Stimulated activated CD8-positive, alpha-beta memory T cell treated with anti-CD3 and anti-CD28 coated beads, Interleukin-7, amount 100 ng/mL, for 1 hour (primary cell): ENCODE measurements at regions not wholly inside any gene's neighbourhood (a gene's known extent, or its start where the extent isn't known, plus 50 kb on each side); places are given as distances from the start of the nearest gene placed in this dataset.

ENCODE experiments used
- DNase-seq, 2 donors: peaks; one replicate each; pipeline ENCODE4 v3.0.0-alpha.2; 2020; ENCODE audit warnings: low read depth in 2 of 2

DNA sequence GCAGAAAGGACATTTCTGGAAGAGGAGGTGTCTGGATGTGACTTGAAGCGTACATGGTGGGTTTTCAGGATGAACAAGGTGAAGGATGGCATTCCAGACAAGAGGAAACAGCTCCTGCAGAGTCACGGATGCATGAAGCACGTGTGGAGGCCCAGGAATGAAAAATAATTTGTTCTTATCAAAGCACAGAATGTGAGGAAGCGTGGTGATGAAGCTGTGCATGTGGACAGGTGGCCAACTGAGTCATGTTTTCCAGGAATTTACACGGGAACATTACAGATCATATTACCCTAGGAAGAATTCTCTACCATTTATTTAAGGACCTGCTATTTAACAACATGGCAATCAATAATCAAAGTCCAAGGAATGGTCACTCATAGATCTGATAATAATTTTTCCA, 413.2 kb upstream of the KLF6 start:
- DNase-seq, result no peak

DNA sequence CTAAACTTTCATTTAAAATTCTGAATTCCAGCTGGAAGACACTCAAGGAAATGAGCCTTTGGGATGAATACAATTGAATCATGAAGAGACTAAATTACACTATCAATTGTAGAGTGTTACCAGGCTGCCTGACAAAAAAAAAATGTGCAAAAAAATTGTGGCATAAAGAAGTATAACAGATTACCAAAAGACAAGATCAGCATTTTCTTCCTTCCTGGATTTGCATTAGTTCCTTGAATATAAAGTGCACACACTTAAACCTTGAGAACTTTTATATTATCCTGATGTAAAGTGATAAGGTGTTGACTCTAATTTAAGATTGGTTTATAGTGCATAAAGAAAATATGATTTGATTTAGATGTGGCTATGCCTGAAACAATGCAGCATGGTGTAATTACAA, 412.7 kb upstream of the KLF6 start:
- DNase-seq, result no peak

DNA sequence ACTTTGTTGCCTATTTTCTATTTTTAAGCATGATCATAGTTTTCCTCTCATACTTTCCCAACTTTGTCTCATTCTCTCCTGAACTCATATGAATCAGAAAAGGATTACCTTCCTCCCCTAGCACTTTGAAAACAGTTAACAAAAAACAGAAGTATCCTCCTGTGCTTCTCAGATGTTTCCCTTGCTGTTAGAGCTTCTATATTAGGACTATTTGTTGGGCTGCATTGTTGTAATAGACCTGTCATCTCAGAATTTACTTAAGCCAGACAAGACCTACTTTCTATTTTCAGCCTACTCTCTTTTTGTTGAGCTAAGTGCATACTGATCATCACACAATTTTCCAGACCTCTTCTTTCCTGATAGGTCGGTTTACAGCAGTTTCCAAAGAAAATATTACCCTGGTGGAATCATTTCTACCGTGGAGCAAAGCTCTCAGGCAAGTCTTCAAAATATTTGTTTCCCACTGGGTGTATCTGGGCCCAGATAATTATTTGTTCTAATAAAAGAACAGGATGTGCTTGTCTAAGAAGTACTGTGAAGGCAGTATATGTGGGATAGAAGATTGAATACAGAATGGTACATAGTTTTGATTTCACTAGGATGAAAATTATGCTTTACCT, 411.9 kb upstream of the KLF6 start:
- no peak for DNase-seq

DNA sequence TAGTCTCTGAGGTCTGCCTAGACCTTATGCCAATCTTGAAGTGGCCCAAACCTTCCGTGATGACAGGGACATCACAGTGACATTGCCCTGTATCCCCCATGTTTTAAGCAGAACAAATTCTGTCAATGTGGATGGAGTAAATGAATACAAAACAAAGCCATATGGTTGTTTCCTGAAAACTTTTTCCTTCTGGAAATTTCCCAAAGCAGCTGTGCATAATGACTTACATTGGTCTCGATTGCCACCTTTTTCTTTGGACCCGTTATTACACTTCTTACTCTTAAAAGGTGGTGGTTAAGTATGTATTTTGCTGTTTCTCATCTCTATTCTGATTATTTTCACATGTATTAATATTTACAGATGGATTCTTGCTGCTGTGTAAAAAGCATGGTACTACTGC, 411.2 kb upstream of the KLF6 start:
- DNase-seq, result no peak

DNA sequence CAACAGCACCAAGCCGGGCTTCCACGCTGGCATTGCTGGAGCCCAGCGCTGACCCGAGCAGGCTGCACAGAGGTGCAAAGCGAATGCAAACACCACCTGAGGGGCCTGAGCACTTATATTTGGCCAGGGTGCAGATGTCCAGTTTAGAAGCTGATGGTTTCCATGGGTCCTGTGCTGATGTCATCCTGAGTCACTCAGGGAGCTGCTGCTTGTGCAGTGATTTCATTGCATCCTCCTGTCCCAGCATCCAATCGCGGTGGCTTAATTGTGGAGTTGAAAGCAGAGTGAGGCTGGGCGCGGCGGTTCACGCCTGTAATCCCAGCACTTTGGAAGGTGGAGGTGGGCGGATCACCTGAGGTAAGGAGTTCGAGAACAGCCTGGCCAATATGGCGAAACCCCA, 410.2 kb upstream of the KLF6 start:
- DNase-seq, result no peak

DNA sequence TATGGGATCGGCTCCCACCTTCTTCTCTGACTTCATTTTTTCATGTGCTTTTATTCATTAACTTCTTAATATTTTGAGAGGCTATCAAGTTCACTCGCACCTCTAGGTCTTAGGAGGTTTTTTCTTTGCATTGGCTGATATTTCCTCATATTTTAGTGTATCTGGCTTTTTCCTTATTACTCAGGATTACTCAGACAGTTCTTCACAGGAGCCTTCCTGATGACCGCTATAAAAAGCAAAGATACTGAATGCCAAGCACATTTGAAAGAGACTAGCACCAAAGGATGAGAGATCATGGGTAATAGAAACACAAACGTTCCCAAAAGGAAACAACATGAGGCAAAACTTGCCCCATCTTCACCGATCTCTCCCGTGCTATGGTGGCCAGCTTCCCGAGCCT, 409.2 kb upstream of the KLF6 start:
- DNase-seq, result no peak

DNA sequence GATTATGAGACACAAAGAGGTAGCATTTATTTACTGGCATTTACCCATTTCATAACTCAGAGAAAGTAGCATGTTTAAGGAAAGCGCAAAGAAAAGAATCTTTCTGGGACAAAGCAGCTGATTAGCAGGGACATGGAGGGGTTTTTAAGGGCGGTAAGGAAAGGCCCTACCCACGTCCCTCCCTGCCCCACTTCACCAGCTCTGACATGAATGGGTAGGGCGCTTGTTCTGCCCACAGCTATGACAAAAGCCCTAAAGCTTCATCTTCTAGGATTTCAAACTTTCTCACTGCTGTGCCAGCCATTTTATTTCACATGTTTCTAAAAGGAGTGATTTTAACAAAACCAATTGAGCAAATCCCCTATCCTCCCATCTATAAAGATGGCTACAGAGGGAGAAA, 406.9 kb upstream of the KLF6 start:
- DNase-seq, result no peak

DNA sequence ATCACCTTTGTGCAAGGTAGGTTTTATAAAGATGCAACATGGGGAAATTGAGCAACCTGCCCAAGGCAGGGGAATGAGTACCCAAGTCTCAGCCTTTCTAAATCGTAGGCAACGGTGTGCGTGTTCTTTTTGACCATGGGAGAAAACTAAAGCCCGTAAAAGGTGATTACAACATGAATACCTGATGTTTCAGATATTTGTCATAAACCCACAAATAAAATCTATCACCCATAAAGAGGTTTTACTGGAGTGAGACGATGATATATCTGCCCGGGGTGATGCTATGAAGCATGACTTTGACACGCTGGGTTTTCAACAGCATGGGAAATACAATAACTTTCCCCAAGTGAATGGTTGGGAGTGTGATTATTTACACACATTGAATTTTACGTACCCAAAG, 406.3 kb upstream of the KLF6 start:
- DNase-seq, result no peak

DNA sequence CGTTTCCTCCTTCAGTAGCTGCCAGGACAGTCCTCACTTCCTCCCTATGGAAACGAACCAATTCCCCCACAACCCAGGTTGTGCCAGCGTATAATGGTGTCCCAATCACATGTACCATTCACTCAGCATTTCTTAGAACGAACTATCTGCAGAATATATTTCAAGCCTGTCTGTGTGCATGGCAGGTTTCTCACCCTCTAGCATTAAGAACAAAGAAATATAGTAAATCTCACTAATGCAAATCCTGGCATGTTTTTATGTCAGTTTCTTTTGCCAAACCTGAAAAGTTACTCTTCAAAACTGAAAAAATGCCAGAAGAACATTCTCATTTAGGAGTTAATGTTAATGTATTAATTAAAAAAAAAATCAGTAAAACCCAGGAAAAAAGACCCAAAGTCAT, 405.9 kb upstream of the KLF6 start:
- no peak for DNase-seq

DNA sequence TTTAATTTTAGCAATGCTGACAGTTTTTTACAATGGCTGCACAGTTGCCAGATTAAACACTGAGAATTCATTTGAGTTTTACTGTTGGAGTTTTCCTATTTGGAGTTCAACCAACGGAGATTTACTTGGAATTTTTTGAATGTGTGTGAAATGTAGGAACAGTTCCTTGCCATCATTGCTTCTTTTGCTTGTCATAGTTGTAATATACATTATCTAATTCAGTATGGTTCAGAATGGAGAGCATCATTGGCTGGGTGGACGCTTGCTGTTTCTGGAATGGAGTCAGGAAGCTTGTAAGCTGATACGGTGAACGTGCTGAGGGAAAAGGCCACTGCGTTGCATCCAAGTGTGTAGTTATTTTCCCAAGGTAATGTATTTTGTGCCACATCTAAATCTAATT, 404.3 kb upstream of the KLF6 start:
- no peak for DNase-seq

DNA sequence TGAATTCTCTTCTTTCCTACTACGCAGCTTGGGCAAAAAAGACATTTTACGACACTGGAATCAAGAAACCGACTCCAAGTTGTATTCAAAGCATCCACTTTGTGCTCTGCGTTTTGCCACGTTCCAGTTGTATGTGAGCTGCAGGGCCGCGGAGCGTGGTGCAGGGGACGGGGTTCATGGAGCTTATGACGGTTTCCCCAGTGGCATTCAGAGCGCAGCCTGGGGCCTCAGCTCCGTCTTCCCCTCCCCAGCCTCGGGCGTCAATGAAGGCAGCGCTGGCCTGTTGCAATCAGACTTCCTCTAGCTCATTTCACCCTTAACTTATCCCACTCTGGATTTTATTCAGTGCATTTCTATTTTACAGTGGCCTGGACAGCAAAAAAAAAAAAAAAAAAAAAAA, 403.4 kb upstream of the KLF6 start:
- DNase-seq, result no peak

DNA sequence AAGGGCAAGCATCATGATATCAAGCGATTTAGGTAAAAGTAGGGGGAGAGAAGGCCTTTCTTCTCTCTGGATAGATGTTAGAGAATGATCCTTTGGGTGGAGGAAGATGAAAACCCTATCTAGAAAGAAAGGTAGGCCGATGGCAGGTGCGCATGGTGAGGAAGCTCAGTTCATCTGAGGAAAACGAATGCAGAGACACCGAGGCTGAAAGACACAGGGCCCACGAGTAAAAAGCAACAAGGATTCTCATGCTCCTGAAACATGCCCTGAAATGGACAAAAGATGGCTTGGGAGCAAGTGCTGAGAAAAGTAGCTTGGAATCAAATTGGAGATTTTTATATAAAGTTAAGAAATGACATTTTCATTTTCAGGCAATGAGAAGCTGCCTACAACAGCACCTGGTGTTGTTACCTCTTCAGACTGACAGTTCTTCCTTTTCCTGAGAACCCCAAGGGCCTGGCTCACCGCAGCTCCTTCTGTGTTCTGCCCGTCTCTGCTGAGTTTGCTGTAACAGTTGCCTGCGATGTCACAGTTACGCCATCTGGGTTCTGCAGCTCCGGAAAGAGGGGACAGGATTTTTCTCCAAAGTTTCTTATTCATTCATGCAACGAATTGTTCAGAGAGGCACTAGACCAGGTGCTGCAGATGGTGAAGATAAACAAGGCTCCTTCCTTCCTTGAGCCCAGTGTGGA, 402.0 kb upstream of the KLF6 start:
- no peak for DNase-seq

DNA sequence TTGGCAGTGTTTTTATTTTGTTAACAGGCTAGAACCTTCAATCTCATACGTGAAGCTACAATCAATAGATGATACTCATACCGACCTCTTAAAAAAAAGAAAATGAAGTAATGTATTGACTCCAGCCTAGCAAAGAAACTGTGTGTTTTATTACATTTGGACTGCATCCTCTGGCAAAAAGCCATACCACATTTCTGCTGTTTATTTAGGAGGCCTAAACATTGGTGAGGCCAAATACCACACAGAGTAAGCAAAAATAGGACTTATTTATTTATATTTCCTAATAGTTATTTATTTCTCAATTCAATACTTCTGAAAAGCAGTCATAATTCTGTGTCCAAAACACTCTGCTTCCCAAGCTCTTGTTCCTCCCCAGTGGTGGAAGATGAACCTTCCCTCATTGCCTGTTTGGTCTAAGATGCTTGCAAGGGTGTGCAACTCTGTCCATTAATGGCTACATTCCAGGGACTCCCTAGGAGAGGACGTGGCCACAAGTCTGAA, 398.8 kb upstream of the KLF6 start:
- no peak for DNase-seq

DNA sequence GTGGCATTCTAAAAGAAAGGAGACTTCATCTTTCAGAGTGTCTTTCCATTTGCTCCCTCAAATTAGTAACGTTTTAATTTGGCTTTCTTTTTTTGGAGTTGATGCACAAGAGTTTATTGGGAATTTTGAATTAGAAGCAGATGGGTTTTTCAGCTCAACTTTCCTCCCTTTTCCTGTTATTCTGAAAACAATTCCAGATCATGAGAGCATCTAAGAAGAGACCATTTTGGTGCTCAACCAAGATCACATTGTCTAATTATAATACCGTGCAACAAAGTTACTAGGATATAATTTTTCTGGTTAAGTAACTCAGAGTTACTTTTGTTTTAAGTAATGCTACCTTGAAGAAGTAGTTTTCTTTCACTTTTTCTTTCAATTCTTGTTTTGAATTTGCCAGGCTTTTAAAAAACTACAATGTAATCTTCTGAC, 396.6 kb upstream of the KLF6 start:
- DNase-seq, result no peak

DNA sequence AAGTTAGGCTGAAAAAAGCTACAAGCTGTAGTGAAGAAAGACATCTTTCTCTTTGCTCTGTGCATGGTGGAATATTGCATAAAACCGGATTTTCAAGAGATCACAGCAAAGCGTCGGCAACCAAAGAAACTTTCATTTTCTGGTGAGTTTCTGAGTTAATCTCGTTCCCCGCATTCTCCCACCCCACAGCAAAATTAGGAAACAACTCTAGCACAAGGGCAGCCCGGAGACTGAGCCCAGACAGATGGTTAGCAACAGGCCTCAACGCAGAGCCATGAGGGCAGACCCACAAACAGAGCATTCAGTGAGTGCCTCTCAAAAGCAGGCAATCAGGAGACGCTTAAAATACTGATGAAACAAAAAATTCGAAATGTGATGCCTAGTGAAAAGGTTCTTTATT, 396.1 kb upstream of the KLF6 start:
- no peak for DNase-seq

DNA sequence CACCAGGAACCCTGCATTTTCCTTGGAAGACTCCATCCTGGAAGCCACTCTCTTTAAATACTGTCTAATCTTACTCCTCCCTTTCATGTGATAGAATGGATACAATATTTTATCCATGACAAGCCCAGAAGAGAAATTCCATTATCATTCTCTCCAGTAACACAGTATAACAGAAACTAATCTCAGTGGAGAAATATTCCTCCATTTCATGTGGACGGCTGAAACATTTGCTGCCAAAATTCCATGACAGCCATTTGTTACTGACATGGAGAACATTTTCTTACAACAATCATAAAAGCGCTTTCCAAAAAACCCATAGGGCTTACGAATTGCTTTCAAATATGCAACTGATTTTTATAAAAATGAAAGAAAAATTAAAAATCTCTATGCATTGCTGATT, 392.8 kb upstream of the KLF6 start:
- DNase-seq, result no peak

DNA sequence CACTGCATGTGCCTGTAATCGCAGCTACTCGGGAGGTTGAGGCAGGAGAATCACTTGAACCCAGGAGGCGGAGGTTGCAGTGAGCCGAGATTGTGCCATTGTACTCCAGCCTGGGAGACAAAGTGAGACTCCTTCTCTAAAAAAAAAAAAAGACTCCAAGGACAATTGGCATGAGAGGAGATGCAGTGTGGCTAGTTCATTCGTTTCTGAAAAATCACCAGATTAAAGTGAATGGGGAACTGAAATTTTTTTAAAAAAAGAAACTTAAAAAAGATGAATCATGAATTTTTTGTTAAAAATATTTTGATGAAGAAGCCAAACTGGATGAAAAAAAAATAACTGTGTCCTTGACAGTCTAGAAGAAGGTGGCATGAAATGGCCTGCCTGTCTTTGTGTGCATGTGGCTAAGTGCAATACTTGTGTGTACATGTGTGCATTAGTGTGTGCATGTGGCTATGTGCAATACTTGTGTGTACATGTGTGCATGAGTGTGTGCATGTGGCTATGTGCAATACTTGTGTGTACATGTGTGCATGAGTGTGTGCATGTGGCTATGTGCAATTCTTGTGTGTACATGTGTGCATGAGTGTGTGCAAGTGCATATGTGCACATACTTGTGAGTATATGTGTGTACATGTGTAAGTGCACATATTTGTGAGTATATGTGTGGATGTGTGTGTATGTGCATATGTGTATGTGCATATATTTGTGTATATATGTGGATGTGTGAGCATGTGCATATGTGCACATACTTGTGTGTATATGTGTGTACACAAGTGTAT, 391.7 kb upstream of the KLF6 start:
- no peak for DNase-seq

DNA sequence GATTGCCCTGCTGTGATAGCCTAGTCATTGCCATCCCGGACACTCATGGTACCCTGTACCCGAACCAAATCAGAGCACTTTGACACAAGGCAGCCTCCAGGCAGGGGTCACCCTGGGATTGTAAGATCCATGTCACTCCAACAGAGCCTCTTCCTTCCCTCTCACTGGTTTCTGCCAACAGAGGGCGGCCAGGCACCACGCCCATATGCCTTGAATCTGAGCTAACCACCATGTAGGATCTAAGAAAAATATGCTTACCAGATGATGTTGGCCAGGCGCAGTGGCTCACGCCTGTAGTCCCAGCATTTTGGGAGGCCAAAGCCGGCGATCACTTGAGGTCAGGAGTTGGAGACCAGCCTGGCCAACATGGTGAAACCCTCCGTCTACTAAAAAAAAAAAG, 389.2 kb upstream of the KLF6 start:
- DNase-seq, result no peak

DNA sequence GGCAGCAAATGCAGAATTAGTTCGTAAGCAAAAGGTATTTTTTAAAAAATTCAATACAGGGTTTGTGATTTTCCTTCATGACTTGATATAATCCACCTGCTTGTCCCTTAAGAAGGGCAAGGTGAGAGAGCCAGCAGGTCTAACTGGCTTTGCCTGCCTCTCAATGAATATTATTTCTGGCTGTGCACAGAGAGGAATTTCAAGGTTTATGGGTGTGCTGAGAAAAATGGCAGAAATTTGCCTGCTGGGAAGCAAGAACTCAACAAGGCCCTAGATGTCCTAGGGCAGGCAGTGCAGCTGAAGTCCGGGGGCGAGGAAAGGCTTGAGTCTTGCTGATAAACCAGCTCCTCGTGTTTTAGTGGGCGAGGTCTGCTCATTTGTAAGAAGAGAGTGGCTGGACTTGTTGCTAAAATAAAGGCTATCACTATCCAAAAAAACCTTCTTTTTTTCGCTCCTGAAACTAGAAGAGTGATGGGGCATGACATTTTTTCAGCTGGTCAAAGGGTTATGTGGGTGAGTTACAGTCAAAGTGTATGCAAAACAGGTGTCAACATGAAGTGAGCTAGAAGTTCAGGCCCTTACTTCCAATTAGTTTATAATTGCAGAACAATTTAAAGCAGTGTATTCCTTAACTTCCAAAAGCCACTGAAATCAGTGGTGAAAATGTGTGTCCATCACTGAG, 385.8 kb upstream of the KLF6 start:
- DNase-seq, result no peak

DNA sequence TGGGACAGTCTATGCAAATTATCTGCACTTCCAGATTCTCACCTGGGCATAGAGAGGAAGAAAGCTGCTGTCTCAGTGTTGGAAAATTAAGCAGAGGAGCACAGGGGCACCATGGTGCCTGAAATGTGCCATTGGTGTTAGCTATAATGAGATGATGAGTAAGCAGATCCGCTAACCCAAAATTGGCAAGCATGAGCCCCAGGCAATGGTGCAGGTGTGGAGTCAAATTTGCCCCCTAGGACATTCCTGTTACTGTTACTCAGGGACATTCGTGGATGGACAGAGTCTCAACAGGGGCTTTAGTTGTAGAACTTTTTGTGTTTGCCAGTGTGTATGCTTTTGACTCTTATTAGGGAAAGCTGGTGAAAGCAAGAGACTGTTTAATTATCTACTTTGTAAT, 385.2 kb upstream of the KLF6 start:
- DNase-seq, result no peak

DNA sequence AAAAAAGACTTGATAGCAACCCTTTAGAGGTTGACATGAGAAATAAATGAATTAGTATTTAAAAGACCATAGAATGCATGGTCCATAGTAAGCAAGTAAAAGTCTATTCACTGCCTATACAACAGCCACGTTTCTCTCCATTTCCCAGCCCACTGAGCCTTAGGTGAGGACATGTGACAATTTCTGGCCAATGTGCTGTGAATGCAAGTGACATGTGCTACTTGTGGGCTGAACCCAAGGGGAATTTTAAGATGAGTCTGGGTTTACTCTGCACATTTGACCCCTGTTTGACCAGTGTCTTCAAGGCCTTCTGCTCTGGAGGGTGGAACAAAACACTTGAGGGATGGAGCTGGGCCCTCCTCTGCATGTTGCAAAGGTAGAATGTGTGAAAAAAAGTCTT, 384.4 kb upstream of the KLF6 start:
- DNase-seq, result no peak

DNA sequence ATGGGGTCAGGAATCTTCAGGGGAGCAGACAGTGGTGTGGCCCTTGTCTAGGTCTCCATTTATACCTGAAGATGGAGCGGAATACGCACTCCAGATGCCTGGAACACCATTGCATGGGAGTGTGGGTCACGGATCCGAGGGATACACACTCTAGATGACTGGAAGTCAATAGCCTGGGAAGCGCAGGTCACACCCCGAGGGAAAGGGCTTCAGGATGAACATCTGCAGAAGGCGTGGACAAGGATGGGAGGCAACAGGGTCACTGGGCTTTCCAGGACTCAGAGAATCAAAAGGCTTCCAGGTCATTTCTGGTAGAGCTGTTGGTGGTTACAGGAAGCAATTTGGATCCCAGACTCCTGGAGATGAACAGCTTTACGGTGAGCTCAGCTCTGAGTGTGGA, 382.2 kb upstream of the KLF6 start:
- no peak for DNase-seq
